ENCODE measurements at regions not wholly inside any gene's neighbourhood (a gene's known extent, or its start where the extent isn't known, plus 50 kb on each side); places are given as distances from the start of the nearest gene placed in this dataset.
A peak's percentile ranks its signal among the peaks of the same experiment; 100 is the strongest.

GRCh38 chr2:119071476-119071875 is 87.1 kb downstream of the C1QL2 start:
- DNase-seq (ENCODE audit: low read depth in 4 of 6, low spot score in 6 of 6): no peak
- no peaks in the 10 kb centered on the region for H3K9me3 ChIP-seq (ENCODE audit: control insufficient read depth, insufficient read depth, low read length)
- no CpG with 5 or more reads among the region's 1 CpG for WGBS (ENCODE audit: insufficient coverage)
- no peaks in the 10 kb centered on the region for H3K27me3 ChIP-seq (ENCODE audit: control insufficient read depth, insufficient read depth, low read length)
- H3K4me3 ChIP-seq (ENCODE audit: low read depth, low read length): no peak overlapping the region
- no peak overlapping the region for H3K27ac ChIP-seq (ENCODE audit: low read depth, low read length)
- H3K36me3 ChIP-seq (ENCODE audit: control insufficient read depth, insufficient read depth, low read length): no peaks in the 10 kb centered on the region
- no peaks in the 10 kb centered on the region for H3K4me1 ChIP-seq (ENCODE audit: control insufficient read depth, insufficient read depth, low read length)

GRCh38 chr2:119069781-119070180 is 88.8 kb downstream of the C1QL2 start:
- H3K9me3 ChIP-seq (ENCODE audit: control insufficient read depth, insufficient read depth, low read length): no peaks in the 10 kb centered on the region
- H3K27me3 ChIP-seq (ENCODE audit: control insufficient read depth, insufficient read depth, low read length): no peaks in the 10 kb centered on the region
- no peak overlapping the region for H3K4me3 ChIP-seq (ENCODE audit: low read depth, low read length)
- 61% methylated on average over 8 of the region's 8 CpGs for WGBS (ENCODE audit: insufficient coverage)
- no peaks in the 10 kb centered on the region for H3K36me3 ChIP-seq (ENCODE audit: control insufficient read depth, insufficient read depth, low read length)
- DNase-seq (ENCODE audit: low read depth in 4 of 6, low spot score in 6 of 6): no peak
- H3K4me1 ChIP-seq (ENCODE audit: control insufficient read depth, insufficient read depth, low read length): no peaks in the 10 kb centered on the region
- H3K27ac ChIP-seq (ENCODE audit: low read depth, low read length): no peak overlapping the region

GRCh38 chr2:119068154-119068725 is 90.3 kb downstream of the C1QL2 start:
- Histone ChIP-seq H3K4me1 (ENCODE audit: control insufficient read depth, insufficient read depth, low read length) (no peaks in the 10 kb centered on the region), H3K36me3 (ENCODE audit: control insufficient read depth, insufficient read depth, low read length) (no peaks in the 10 kb centered on the region), H3K4me3 (ENCODE audit: low read depth, low read length) (no peak overlapping the region), H3K27me3 (ENCODE audit: control insufficient read depth, insufficient read depth, low read length) (no peaks in the 10 kb centered on the region), H3K9me3 (ENCODE audit: control insufficient read depth, insufficient read depth, low read length) (no peaks in the 10 kb centered on the region), H3K27ac (ENCODE audit: low read depth, low read length) (no peak overlapping the region)
- peak in 1 of 6 donors; percentile 3 for DNase-seq (ENCODE audit: low read depth in 4 of 6, low spot score in 6 of 6)
- 78% methylated on average over 4 of the region's 7 CpGs for WGBS (ENCODE audit: insufficient coverage)

- Histone ChIP-seq H3K4me1 (ENCODE audit: control insufficient read depth, insufficient read depth, low read length) (no peaks in the 10 kb centered on the region), H3K9me3 (ENCODE audit: control insufficient read depth, insufficient read depth, low read length) (no peaks in the 10 kb centered on the region), H3K36me3 (ENCODE audit: control insufficient read depth, insufficient read depth, low read length) (no peaks in the 10 kb centered on the region), H3K4me3 (ENCODE audit: low read depth, low read length) (no peak overlapping the region), H3K27me3 (ENCODE audit: control insufficient read depth, insufficient read depth, low read length) (no peaks in the 10 kb centered on the region), H3K27ac (ENCODE audit: low read depth, low read length) (no peak overlapping the region)
- WGBS (ENCODE audit: insufficient coverage): 85% methylated on average over 2 of the region's 2 CpGs
- no peak for DNase-seq (ENCODE audit: low read depth in 4 of 6, low spot score in 6 of 6)
Observed at GRCh38 chr2:119066272-119066804, 92.2 kb downstream of the C1QL2 start.

GRCh38 chr2:119065146-119065545 is 93.4 kb downstream of the C1QL2 start:
- Histone ChIP-seq H3K27ac (ENCODE audit: low read depth, low read length) (no peak overlapping the region), H3K4me1 (ENCODE audit: control insufficient read depth, insufficient read depth, low read length) (no peaks in the 10 kb centered on the region), H3K9me3 (ENCODE audit: control insufficient read depth, insufficient read depth, low read length) (no peaks in the 10 kb centered on the region), H3K36me3 (ENCODE audit: control insufficient read depth, insufficient read depth, low read length) (no peaks in the 10 kb centered on the region), H3K27me3 (ENCODE audit: control insufficient read depth, insufficient read depth, low read length) (no peaks in the 10 kb centered on the region), H3K4me3 (ENCODE audit: low read depth, low read length) (no peak overlapping the region)
- DNase-seq (ENCODE audit: low read depth in 4 of 6, low spot score in 6 of 6): no peak

- Histone ChIP-seq H3K27ac (ENCODE audit: low read depth, low read length) (no peak overlapping the region), H3K4me1 (ENCODE audit: control insufficient read depth, insufficient read depth, low read length) (no peaks in the 10 kb centered on the region), H3K9me3 (ENCODE audit: control insufficient read depth, insufficient read depth, low read length) (no peaks in the 10 kb centered on the region), H3K4me3 (ENCODE audit: low read depth, low read length) (no peak overlapping the region), H3K36me3 (ENCODE audit: control insufficient read depth, insufficient read depth, low read length) (no peaks in the 10 kb centered on the region), H3K27me3 (ENCODE audit: control insufficient read depth, insufficient read depth, low read length) (no peaks in the 10 kb centered on the region)
- 75% methylated on average over 1 of the region's 1 CpG for WGBS (ENCODE audit: insufficient coverage)
- DNase-seq (ENCODE audit: low read depth in 4 of 6, low spot score in 6 of 6): no peak
Observed at GRCh38 chr2:119064567-119064966, 94.0 kb downstream of the C1QL2 start.

GRCh38 chr2:119063177-119063576 is 95.4 kb downstream of the C1QL2 start:
- Histone ChIP-seq H3K27ac (ENCODE audit: low read depth, low read length) (no peak overlapping the region), H3K4me3 (ENCODE audit: low read depth, low read length) (no peak overlapping the region), H3K36me3 (ENCODE audit: control insufficient read depth, insufficient read depth, low read length) (no peaks in the 10 kb centered on the region), H3K9me3 (ENCODE audit: control insufficient read depth, insufficient read depth, low read length) (no peaks in the 10 kb centered on the region), H3K27me3 (ENCODE audit: control insufficient read depth, insufficient read depth, low read length) (no peaks in the 10 kb centered on the region), H3K4me1 (ENCODE audit: control insufficient read depth, insufficient read depth, low read length) (no peaks in the 10 kb centered on the region)
- no peak for DNase-seq (ENCODE audit: low read depth in 4 of 6, low spot score in 6 of 6)
- WGBS (ENCODE audit: insufficient coverage): 51% methylated on average over 3 of the region's 3 CpGs

- 30% methylated on average over 3 of the region's 3 CpGs for WGBS (ENCODE audit: insufficient coverage)
- no peaks in the 10 kb centered on the region for H3K36me3 ChIP-seq (ENCODE audit: control insufficient read depth, insufficient read depth, low read length)
- no peaks in the 10 kb centered on the region for H3K27me3 ChIP-seq (ENCODE audit: control insufficient read depth, insufficient read depth, low read length)
- H3K4me3 ChIP-seq (ENCODE audit: low read depth, low read length): no peak overlapping the region
- H3K9me3 ChIP-seq (ENCODE audit: control insufficient read depth, insufficient read depth, low read length): no peaks in the 10 kb centered on the region
- DNase-seq (ENCODE audit: low read depth in 4 of 6, low spot score in 6 of 6): no peak
- H3K4me1 ChIP-seq (ENCODE audit: control insufficient read depth, insufficient read depth, low read length): no peaks in the 10 kb centered on the region
- H3K27ac ChIP-seq (ENCODE audit: low read depth, low read length): no peak overlapping the region
Observed at GRCh38 chr2:119062652-119063051, 95.9 kb downstream of the C1QL2 start.

- H3K36me3 ChIP-seq (ENCODE audit: control insufficient read depth, insufficient read depth, low read length): no peaks in the 10 kb centered on the region
- no peak overlapping the region for H3K4me3 ChIP-seq (ENCODE audit: low read depth, low read length)
- H3K9me3 ChIP-seq (ENCODE audit: control insufficient read depth, insufficient read depth, low read length): no peaks in the 10 kb centered on the region
- no peak overlapping the region for H3K27ac ChIP-seq (ENCODE audit: low read depth, low read length)
- H3K4me1 ChIP-seq (ENCODE audit: control insufficient read depth, insufficient read depth, low read length): no peaks in the 10 kb centered on the region
- 60% methylated on average over 1 of the region's 2 CpGs for WGBS (ENCODE audit: insufficient coverage)
- no peak for DNase-seq (ENCODE audit: low read depth in 4 of 6, low spot score in 6 of 6)
- no peaks in the 10 kb centered on the region for H3K27me3 ChIP-seq (ENCODE audit: control insufficient read depth, insufficient read depth, low read length)
Observed at GRCh38 chr2:119062179-119062578, 96.4 kb downstream of the C1QL2 start.

- Histone ChIP-seq H3K27me3 (ENCODE audit: control insufficient read depth, insufficient read depth, low read length) (no peaks in the 10 kb centered on the region), H3K27ac (ENCODE audit: low read depth, low read length) (no peak overlapping the region), H3K4me3 (ENCODE audit: low read depth, low read length) (no peak overlapping the region), H3K4me1 (ENCODE audit: control insufficient read depth, insufficient read depth, low read length) (no peaks in the 10 kb centered on the region), H3K36me3 (ENCODE audit: control insufficient read depth, insufficient read depth, low read length) (no peaks in the 10 kb centered on the region), H3K9me3 (ENCODE audit: control insufficient read depth, insufficient read depth, low read length) (no peaks in the 10 kb centered on the region)
- WGBS (ENCODE audit: insufficient coverage): 96% methylated on average over 3 of the region's 5 CpGs
- no peak for DNase-seq (ENCODE audit: low read depth in 4 of 6, low spot score in 6 of 6)
Observed at GRCh38 chr2:119059940-119060339, 98.6 kb downstream of the C1QL2 start.
